Lower leg skin (tissue), 4 donors: ENCODE measurements at regions not wholly inside any gene's neighbourhood (a gene's known extent, or its start where the extent isn't known, plus 50 kb on each side); places are given as distances from the start of the nearest gene placed in this dataset.

ENCODE experiments used
- DNase-seq, 2 donors: peaks; one replicate each; pipeline ENCODE4 v3.0.0-alpha.2; 2019; ENCODE audit warnings: low spot score in 2 of 2
- H3K4me3 ChIP-seq: fragments of 200-600 bp; sonication (generic); 2 replicates; pipeline ENCODE4 v1.5.1; 2017; ENCODE audit warnings: mild to moderate bottlenecking, low read depth; ENCODE audit not compliant: poor library complexity, severe bottlenecking
- CTCF ChIP-seq, 3 donors: fragments of 450-650 bp; IDR thresholded peaks; one replicate each; pipeline ENCODE4 v1.5.1; 2016; ENCODE audit warnings: antibody characterized with exemption in 3 of 3, mild to moderate bottlenecking in 3 of 3, moderate library complexity in 2 of 3
- POLR2A ChIP-seq, 2 donors: fragments of 450-650 bp; IDR thresholded peaks; one replicate each; pipeline ENCODE4 v1.6.1; 2016 to 2017; ENCODE audit warnings: antibody characterized with exemption in 2 of 2, mild to moderate bottlenecking in 1 of 2, moderate library complexity in 1 of 2
- WGBS, 2 donors: methylation state at CpG; one replicate each; pipeline ENCODE4 v1.1.5; 2018; 5-methylcytosine and 5-hydroxymethylcytosine counted together
- intact Hi-C: fragments of 100-400 bp; cut with DNase I; formaldehyde crosslinking; loops from one replicate; pipeline ENCODE4 v1.15.0; 2023; ENCODE audit warnings: low total_unique reads

- no peak for TF ChIP-seq POLR2A (IDR thresholded peaks at IDR 0.05)
- TF ChIP-seq CTCF (IDR thresholded peaks at IDR 0.05), result no peak
- intact Hi-C loops, result no loop called here
- DNase-seq, result no peak
- no peak overlapping the region for H3K4me3 ChIP-seq
- WGBS, 2 donors, result 92 to 95% methylated on average over 7 of the region's 7 CpGs
Measured at GRCh38 chr13:108575430-108575829, 54.0 kb upstream of the MYO16 start.
